A549 (cell line): ENCODE measurements at regions not wholly inside any gene's neighbourhood (a gene's known extent, or its start where the extent isn't known, plus 50 kb on each side); places are given as distances from the start of the nearest gene placed in this dataset.

Experiments
- CBX2 ChIP-seq: fragments of 200-600 bp; sonication (generic); IDR thresholded peaks from 2 replicates; pipeline ENCODE4 v1.6.1; 2016; ENCODE audit warnings: low read depth, mild to moderate bottlenecking, borderline replicate concordance
- CHD2 ChIP-seq: fragments of 150-350 bp; IDR thresholded peaks from 2 replicates; pipeline ENCODE4 v1.6.1; 2014; ENCODE audit warnings: low read length; ENCODE audit not compliant: partially characterized antibody
- EP300 ChIP-seq, 2 experiments: fragments of >200 bp; sonication (Bioruptor Twin); formaldehyde crosslinking; IDR thresholded peaks; 2 replicates in 1 of 2; 3 replicates in 1 of 2; pipeline ENCODE4 v1.6.1; 2016 to 2017
- GATA3 ChIP-seq: IDR thresholded peaks from 2 replicates; pipeline ENCODE4 v1.6.1; 2012; ENCODE audit warnings: borderline replicate concordance
- KDM1A ChIP-seq: fragments of 200-600 bp; sonication (generic); IDR thresholded peaks from 2 replicates; pipeline ENCODE4 v1.6.1; 2016; ENCODE audit warnings: low read depth, mild to moderate bottlenecking
- POLR2A ChIP-seq: IDR thresholded peaks from 2 replicates; pipeline ENCODE4 v1.6.1; 2012; ENCODE audit warnings: mild to moderate bottlenecking, low read length
- POLR2AphosphoS2 ChIP-seq: conservative IDR thresholded peaks from 2 replicates; pipeline ENCODE4 v1.6.1; 2012; ENCODE audit warnings: low read length, improper control_type of control experiment, inconsistent platforms
- RAD21 ChIP-seq, 2 experiments: fragments of >200 bp in 1 of 2; sonication (Bioruptor Twin) in 1 of 2; formaldehyde crosslinking in 1 of 2; IDR thresholded peaks in 1 of 2; conservative IDR thresholded peaks in 1 of 2; 2 replicates in 1 of 2; 3 replicates in 1 of 2; pipeline ENCODE4 v1.6.1; 2012 to 2018; ENCODE audit warnings: inconsistent platforms in 1 of 2
- RNF2 ChIP-seq: fragments of 200-600 bp; sonication (generic); IDR thresholded peaks from 2 replicates; pipeline ENCODE4 v1.6.1; 2016; ENCODE audit warnings: low read depth, mild to moderate bottlenecking, antibody characterized with exemption, moderate library complexity, borderline replicate concordance
- TF ChIP-seq, protein P1 (sequence below): fragments of 250-450 bp; sonication (Bioruptor Pico); IDR thresholded peaks from 2 replicates; pipeline ENCODE4 v1.5.0; 2021; ENCODE audit warnings: mild to moderate bottlenecking, moderate library complexity, borderline replicate concordance
- TF ChIP-seq, protein P2 (sequence below): fragments of >200 bp; sonication (Bioruptor Twin); formaldehyde crosslinking; IDR thresholded peaks from 3 replicates; pipeline ENCODE4 v1.5.1; 2016
- TF ChIP-seq, protein P3 (sequence below): fragments of 200-600 bp; sonication (generic); IDR thresholded peaks from 2 replicates; pipeline ENCODE4 v1.6.1; 2016; ENCODE audit warnings: antibody characterized with exemption, mild to moderate bottlenecking, moderate library complexity
- TF ChIP-seq, protein P4 (sequence below): IDR thresholded peaks from 2 replicates; pipeline ENCODE4 v1.6.1; 2012
- TF ChIP-seq, protein P5 (sequence below): fragments of 450-650 bp; IDR thresholded peaks from 2 replicates; pipeline ENCODE4 v1.6.1; 2014; ENCODE audit warnings: antibody characterized with exemption

DNA sequence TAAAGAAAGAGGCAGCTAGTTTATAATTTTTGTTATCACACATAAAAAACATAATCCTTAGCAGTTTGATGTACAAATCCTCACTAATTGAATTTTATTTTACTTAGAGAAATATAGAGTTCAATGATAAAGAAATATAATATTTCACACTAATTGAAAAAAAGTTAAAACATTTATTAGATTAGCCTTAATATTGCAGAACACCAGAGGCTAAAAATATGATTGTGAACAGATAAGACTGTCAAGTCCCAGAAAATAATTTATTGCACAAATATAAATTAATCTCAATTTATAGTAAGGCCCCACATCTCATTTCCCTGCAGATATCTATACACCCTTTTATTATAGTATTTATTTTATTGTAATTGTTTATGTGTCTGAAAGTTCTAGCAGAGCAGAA lies 690.8 kb upstream of the PHF14 start:
- TF ChIP-seq, protein P1, sequence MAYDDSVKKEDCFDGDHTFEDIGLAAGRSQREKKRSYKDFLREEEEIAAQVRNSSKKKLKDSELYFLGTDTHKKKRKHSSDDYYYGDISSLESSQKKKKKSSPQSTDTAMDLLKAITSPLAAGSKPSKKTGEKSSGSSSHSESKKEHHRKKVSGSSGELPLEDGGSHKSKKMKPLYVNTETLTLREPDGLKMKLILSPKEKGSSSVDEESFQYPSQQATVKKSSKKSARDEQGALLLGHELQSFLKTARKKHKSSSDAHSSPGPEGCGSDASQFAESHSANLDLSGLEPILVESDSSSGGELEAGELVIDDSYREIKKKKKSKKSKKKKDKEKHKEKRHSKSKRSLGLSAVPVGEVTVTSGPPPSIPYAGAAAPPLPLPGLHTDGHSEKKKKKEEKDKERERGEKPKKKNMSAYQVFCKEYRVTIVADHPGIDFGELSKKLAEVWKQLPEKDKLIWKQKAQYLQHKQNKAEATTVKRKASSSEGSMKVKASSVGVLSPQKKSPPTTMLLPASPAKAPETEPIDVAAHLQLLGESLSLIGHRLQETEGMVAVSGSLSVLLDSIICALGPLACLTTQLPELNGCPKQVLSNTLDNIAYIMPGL = no peak
- TF ChIP-seq EP300 (IDR thresholded peaks at IDR 0.05) (no peak), KDM1A (no peak), POLR2A (no peak), CHD2 (no peak), RNF2 (no peak), POLR2AphosphoS2 (no peak), CBX2 (no peak), RAD21 (conservative IDR thresholded peaks at IDR 0.05 in 1 of 2, IDR thresholded peaks at IDR 0.05 in 1 of 2) (no peak), GATA3 (no peak)
- TF ChIP-seq, protein P2, sequence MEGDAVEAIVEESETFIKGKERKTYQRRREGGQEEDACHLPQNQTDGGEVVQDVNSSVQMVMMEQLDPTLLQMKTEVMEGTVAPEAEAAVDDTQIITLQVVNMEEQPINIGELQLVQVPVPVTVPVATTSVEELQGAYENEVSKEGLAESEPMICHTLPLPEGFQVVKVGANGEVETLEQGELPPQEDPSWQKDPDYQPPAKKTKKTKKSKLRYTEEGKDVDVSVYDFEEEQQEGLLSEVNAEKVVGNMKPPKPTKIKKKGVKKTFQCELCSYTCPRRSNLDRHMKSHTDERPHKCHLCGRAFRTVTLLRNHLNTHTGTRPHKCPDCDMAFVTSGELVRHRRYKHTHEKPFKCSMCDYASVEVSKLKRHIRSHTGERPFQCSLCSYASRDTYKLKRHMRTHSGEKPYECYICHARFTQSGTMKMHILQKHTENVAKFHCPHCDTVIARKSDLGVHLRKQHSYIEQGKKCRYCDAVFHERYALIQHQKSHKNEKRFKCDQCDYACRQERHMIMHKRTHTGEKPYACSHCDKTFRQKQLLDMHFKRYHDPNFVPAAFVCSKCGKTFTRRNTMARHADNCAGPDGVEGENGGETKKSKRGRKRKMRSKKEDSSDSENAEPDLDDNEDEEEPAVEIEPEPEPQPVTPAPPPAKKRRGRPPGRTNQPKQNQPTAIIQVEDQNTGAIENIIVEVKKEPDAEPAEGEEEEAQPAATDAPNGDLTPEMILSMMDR = no peak
- TF ChIP-seq, protein P3, sequence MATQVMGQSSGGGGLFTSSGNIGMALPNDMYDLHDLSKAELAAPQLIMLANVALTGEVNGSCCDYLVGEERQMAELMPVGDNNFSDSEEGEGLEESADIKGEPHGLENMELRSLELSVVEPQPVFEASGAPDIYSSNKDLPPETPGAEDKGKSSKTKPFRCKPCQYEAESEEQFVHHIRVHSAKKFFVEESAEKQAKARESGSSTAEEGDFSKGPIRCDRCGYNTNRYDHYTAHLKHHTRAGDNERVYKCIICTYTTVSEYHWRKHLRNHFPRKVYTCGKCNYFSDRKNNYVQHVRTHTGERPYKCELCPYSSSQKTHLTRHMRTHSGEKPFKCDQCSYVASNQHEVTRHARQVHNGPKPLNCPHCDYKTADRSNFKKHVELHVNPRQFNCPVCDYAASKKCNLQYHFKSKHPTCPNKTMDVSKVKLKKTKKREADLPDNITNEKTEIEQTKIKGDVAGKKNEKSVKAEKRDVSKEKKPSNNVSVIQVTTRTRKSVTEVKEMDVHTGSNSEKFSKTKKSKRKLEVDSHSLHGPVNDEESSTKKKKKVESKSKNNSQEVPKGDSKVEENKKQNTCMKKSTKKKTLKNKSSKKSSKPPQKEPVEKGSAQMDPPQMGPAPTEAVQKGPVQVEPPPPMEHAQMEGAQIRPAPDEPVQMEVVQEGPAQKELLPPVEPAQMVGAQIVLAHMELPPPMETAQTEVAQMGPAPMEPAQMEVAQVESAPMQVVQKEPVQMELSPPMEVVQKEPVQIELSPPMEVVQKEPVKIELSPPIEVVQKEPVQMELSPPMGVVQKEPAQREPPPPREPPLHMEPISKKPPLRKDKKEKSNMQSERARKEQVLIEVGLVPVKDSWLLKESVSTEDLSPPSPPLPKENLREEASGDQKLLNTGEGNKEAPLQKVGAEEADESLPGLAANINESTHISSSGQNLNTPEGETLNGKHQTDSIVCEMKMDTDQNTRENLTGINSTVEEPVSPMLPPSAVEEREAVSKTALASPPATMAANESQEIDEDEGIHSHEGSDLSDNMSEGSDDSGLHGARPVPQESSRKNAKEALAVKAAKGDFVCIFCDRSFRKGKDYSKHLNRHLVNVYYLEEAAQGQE = no peak
- TF ChIP-seq, protein P4, sequence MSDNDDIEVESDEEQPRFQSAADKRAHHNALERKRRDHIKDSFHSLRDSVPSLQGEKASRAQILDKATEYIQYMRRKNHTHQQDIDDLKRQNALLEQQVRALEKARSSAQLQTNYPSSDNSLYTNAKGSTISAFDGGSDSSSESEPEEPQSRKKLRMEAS = no peak
- TF ChIP-seq, protein P5, sequence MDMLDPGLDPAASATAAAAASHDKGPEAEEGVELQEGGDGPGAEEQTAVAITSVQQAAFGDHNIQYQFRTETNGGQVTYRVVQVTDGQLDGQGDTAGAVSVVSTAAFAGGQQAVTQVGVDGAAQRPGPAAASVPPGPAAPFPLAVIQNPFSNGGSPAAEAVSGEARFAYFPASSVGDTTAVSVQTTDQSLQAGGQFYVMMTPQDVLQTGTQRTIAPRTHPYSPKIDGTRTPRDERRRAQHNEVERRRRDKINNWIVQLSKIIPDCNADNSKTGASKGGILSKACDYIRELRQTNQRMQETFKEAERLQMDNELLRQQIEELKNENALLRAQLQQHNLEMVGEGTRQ = no peak
